Upper lobe of left lung (tissue), 4 donors: ENCODE measurements at regions not wholly inside any gene's neighbourhood (a gene's known extent, or its start where the extent isn't known, plus 50 kb on each side); places are given as distances from the start of the nearest gene placed in this dataset.

Experiments used
- CTCF ChIP-seq, 6 experiments: fragments of 450-650 bp in 4 of 6; fragments of 200-600 bp in 2 of 6; sonication (generic) in 2 of 6; IDR thresholded peaks; one replicate each; pipeline ENCODE4 v1.5.1; 2016 to 2019; ENCODE audit warnings: antibody characterized with exemption in 6 of 6
- POLR2A ChIP-seq, 4 donors: fragments of 450-650 bp; IDR thresholded peaks; one replicate each; pipeline ENCODE4 v1.5.1; 2016 to 2017; ENCODE audit warnings: antibody characterized with exemption in 4 of 4, mild to moderate bottlenecking in 2 of 4

GRCh38 chr11:37908219-37908548 lies 1310.1 kb upstream of the RAG2 start:
- TF ChIP-seq POLR2A (IDR thresholded peaks at IDR 0.05) (no peak), CTCF (IDR thresholded peaks at IDR 0.05) (no peak)
